HCT116 (cell line): ENCODE measurements at regions not wholly inside any gene's neighbourhood (a gene's known extent, or its start where the extent isn't known, plus 50 kb on each side); places are given as distances from the start of the nearest gene placed in this dataset.

ENCODE experiments used
- ATAC-seq: fragments of 200-7000 bp; cut with Tn5 transposase; 2 replicates; pipeline ENCODE4 v1.9.1; 2020; ENCODE audit warnings: mild to moderate bottlenecking, moderate library complexity
- BruUV-seq: library from RNA; stranded (reverse); fragments of 400-500 nt; replicated peaks from 2 replicates; lab custom pipeline; 2021; lab: Mats Ljungman, UMichigan
- CTCF ChIA-PET: fragments of 300-600 bp; sonication (Branson Sonifier 250); formaldehyde crosslinking; loops from one replicate; lab custom pipeline; 2021; ENCODE audit warnings: antibody characterized with exemption; lab: Charles Lee
- POLR2A ChIA-PET: fragments of 300-600, 350-600 bp; sonication (Branson Sonifier 250); formaldehyde crosslinking; loops from one replicate; lab custom pipeline; 2021; ENCODE audit warnings: antibody characterized with exemption; lab: Charles Lee
- RAD21 ChIA-PET, 2 experiments: fragments of 300-600 bp; sonication (Branson Sonifier 250); formaldehyde crosslinking; loops; one replicate each; lab custom pipeline; 2023; ENCODE audit warnings: low total read pairs in 2 of 2; ENCODE audit not compliant: uncharacterized antibody in 2 of 2, unreplicated experiment in 2 of 2, low non-redundant PET in 1 of 2; lab: Charles Lee
- DNase-seq: peaks from one replicate; pipeline ENCODE4 v3.0.0-alpha.2; 2010; ENCODE audit warnings: low read depth, low spot score
- H2AFZ ChIP-seq: fragments of 200-600 bp; shearing (Covaris generic), sonication (generic); 2 replicates; pipeline ENCODE4 v1.6.1; 2017; ENCODE audit warnings: low read depth, mixed run types, mixed read lengths, antibody characterized with exemption, low read length; ENCODE audit not compliant: poor library complexity, severe bottlenecking
- H3K27ac ChIP-seq: 2 replicates; pipeline ENCODE4 v1.5.1; 2012; ENCODE audit warnings: low read depth, low read length
- H3K27me3 ChIP-seq: fragments of 200-600 bp; sonication (generic); 2 replicates; pipeline ENCODE4 v1.6.1; 2016; ENCODE audit warnings: mixed run types, low read length, mixed read lengths; ENCODE audit not compliant: insufficient read depth
- H3K36me3 ChIP-seq, 2 experiments: fragments of 200-500 bp in 1 of 2; fragments of 200-600 bp in 1 of 2; sonication (Bioruptor generic) in 1 of 2; sonication (generic) in 1 of 2; 2 replicates each; pipeline versions ENCODE4 v1.5.1 to v1.6.1; 2014 to 2016; ENCODE audit warnings: low read length in 2 of 2, inconsistent platforms in 1 of 2, mixed read lengths in 1 of 2, mixed run types in 1 of 2; ENCODE audit not compliant: insufficient read depth in 2 of 2, control insufficient read depth in 1 of 2
- H3K4me1 ChIP-seq, 2 experiments: fragments of 200-600 bp in 1 of 2; sonication (generic) in 1 of 2; 2 replicates each; pipeline versions ENCODE4 v1.5.1 to v1.6.1; 2012 to 2017; ENCODE audit warnings: low read length in 2 of 2, inconsistent platforms in 1 of 2, mild to moderate bottlenecking in 1 of 2, mixed read lengths in 1 of 2, mixed run types in 1 of 2, moderate library complexity in 1 of 2; ENCODE audit not compliant: insufficient read depth in 2 of 2, control insufficient read depth in 1 of 2
- H3K4me2 ChIP-seq: fragments of 200-600 bp; sonication (generic); 2 replicates; pipeline ENCODE4 v1.6.1; 2017; ENCODE audit warnings: mixed run types, low read length, mixed read lengths
- H3K4me3 ChIP-seq, 2 experiments: fragments of 200-600 bp in 1 of 2; sonication (generic) in 1 of 2; replicated peaks in 1 of 2; 2 replicates each; pipeline ENCODE4 v1.5.1; 2011 to 2016; ENCODE audit warnings: low read length in 2 of 2, control low read depth in 1 of 2, low read depth in 1 of 2, mild to moderate bottlenecking in 1 of 2, mixed read lengths in 1 of 2, mixed run types in 1 of 2
- H3K79me2 ChIP-seq: fragments of 200-600 bp; sonication (generic); 2 replicates; pipeline ENCODE4 v1.6.1; 2017; ENCODE audit warnings: mild to moderate bottlenecking, mixed run types, low read length, moderate library complexity, mixed read lengths; ENCODE audit not compliant: insufficient read depth
- H3K9ac ChIP-seq: fragments of 200-600 bp; sonication (generic); 2 replicates; pipeline ENCODE4 v1.6.1; 2016; ENCODE audit warnings: low read length, mixed read lengths
- H3K9me2 ChIP-seq: fragments of 200-600 bp; sonication (generic), shearing (Covaris generic); 2 replicates; pipeline ENCODE4 v1.6.1; 2017; ENCODE audit warnings: mixed run types, mild to moderate bottlenecking, moderate library complexity; ENCODE audit not compliant: insufficient read depth
- H3K9me3 ChIP-seq, 2 experiments: fragments of 200-500 bp in 1 of 2; fragments of 200-600 bp in 1 of 2; sonication (Bioruptor generic) in 1 of 2; sonication (generic) in 1 of 2; 2 replicates each; pipeline ENCODE4 v1.6.1; 2014 to 2017; ENCODE audit warnings: low read length in 2 of 2, mixed read lengths in 2 of 2, inconsistent platforms in 1 of 2, low read depth in 1 of 2, mild to moderate bottlenecking in 1 of 2, mixed run types in 1 of 2, moderate library complexity in 1 of 2; ENCODE audit not compliant: control insufficient read depth in 1 of 2, insufficient read depth in 1 of 2
- H4K20me1 ChIP-seq: fragments of 200-600 bp; sonication (generic), shearing (Covaris generic); 2 replicates; pipeline ENCODE4 v1.6.1; 2017; ENCODE audit warnings: mixed run types, mild to moderate bottlenecking, moderate library complexity; ENCODE audit not compliant: insufficient read depth
- CBX3 ChIP-seq: IDR thresholded peaks from 2 replicates; pipeline ENCODE4 v1.6.1; 2012; ENCODE audit warnings: low read depth
- CEBPB ChIP-seq: IDR thresholded peaks from 2 replicates; pipeline ENCODE4 v1.6.1; 2012; ENCODE audit warnings: low read depth
- EGR1 ChIP-seq: IDR thresholded peaks from 2 replicates; pipeline ENCODE4 v1.6.1; 2012; ENCODE audit warnings: low read depth
- ELF1 ChIP-seq: IDR thresholded peaks from 2 replicates; pipeline ENCODE4 v1.6.1; 2012; ENCODE audit warnings: low read depth, borderline replicate concordance
- EZH2 ChIP-seq: fragments of 200-600 bp; sonication (generic); IDR thresholded peaks from 2 replicates; pipeline ENCODE4 v1.6.1; 2017; ENCODE audit warnings: antibody characterized with exemption, mixed run types
- EZH2phosphoT487 ChIP-seq: fragments of 200-600 bp; IDR thresholded peaks from 2 replicates; pipeline ENCODE4 v1.6.1; 2018; ENCODE audit warnings: antibody characterized with exemption, borderline replicate concordance
- JUND ChIP-seq: IDR thresholded peaks from 2 replicates; pipeline ENCODE4 v1.6.1; 2012
- POLR2A ChIP-seq: IDR thresholded peaks from 2 replicates; pipeline ENCODE4 v1.7.0; 2011; ENCODE audit warnings: borderline replicate concordance; ENCODE audit not compliant: insufficient read depth, insufficient read length; ENCODE audit errors: extremely low read depth
- POLR2AphosphoS5 ChIP-seq: IDR thresholded peaks from 2 replicates; pipeline ENCODE4 v1.6.1; 2011; ENCODE audit warnings: mild to moderate bottlenecking, low read depth, low read length, moderate library complexity
- RAD21 ChIP-seq: IDR thresholded peaks from 2 replicates; pipeline ENCODE4 v1.6.1; 2012; ENCODE audit warnings: low read depth, mild to moderate bottlenecking
- SIN3A ChIP-seq: IDR thresholded peaks from 2 replicates; pipeline ENCODE4 v1.6.1; 2012; ENCODE audit warnings: low read depth
- TCF7L2 ChIP-seq: IDR thresholded peaks from 2 replicates; pipeline ENCODE4 v1.7.0; 2011; ENCODE audit warnings: borderline replicate concordance, inconsistent platforms; ENCODE audit not compliant: insufficient read depth, insufficient read length; ENCODE audit errors: extremely low read depth
- YY1 ChIP-seq: IDR thresholded peaks from 2 replicates; pipeline ENCODE4 v1.6.1; 2011; ENCODE audit warnings: low read length, low read depth, moderate library complexity, mild to moderate bottlenecking; ENCODE audit not compliant: insufficient replicate concordance; ENCODE audit errors: extremely low read depth
- ZBTB33 ChIP-seq: IDR thresholded peaks from 2 replicates; pipeline ENCODE4 v1.6.1; 2011; ENCODE audit warnings: mild to moderate bottlenecking, low read length, moderate library complexity; ENCODE audit not compliant: insufficient replicate concordance; ENCODE audit errors: extremely low read depth
- ZFX ChIP-seq: fragments of 450-650 bp; IDR thresholded peaks from 2 replicates; pipeline ENCODE4 v1.6.1; 2017
- ZNF274 ChIP-seq: fragments of 200-500 bp; sonication (Bioruptor generic); IDR thresholded peaks from 2 replicates; pipeline ENCODE4 v1.6.1; 2014; ENCODE audit warnings: mild to moderate bottlenecking, low read depth, low read length, inconsistent platforms
- intact Hi-C: fragments of 100-400 bp; cut with micrococcal nuclease; formaldehyde crosslinking; loops from 2 replicates; pipeline ENCODE4 v1.10.0; 2022
- TF ChIP-seq, protein P1 (sequence below): IDR thresholded peaks from 2 replicates; pipeline ENCODE4 v1.6.1; 2012

GRCh38 chr2:53111406-53111805 lies 656.2 kb upstream of the CHAC2 start:
- no peak for ATAC-seq
- Histone ChIP-seq H3K9ac (no peak overlapping the region), H3K79me2 (no peaks in the 10 kb centered on the region), H2AFZ (no peak overlapping the region), H3K9me2 (no peaks in the 10 kb centered on the region), H3K27me3 (no peaks in the 10 kb centered on the region), H3K36me3 (no peaks in the 10 kb centered on the region), H3K4me2 (no peak overlapping the region), H3K27ac (no peak overlapping the region), H3K4me3 (no peak overlapping the region), H3K9me3 (no peaks in the 10 kb centered on the region), H4K20me1 (no peaks in the 10 kb centered on the region), H3K4me1 (no peaks in the 10 kb centered on the region)
- TF ChIP-seq, protein P1, sequence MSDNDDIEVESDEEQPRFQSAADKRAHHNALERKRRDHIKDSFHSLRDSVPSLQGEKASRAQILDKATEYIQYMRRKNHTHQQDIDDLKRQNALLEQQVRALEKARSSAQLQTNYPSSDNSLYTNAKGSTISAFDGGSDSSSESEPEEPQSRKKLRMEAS, result no peak
- TF ChIP-seq RAD21, result no peak
- no peak for TF ChIP-seq EZH2phosphoT487
- TF ChIP-seq POLR2AphosphoS5, result no peak
- TF ChIP-seq ZBTB33, result no peak
- no peak for TF ChIP-seq SIN3A
- no peak for TF ChIP-seq TCF7L2
- ChIA-PET CTCF (no interaction called here), POLR2A (no interaction called here), RAD21 (no interaction called here)
- no peak for DNase-seq
- no TSS peak for BruUV-seq
- intact Hi-C loops, result no loop called here

- no TSS peak for BruUV-seq
- H3K4me2 ChIP-seq, result no peak overlapping the region
- CTCF ChIA-PET, result no interaction called here
- H3K4me1 ChIP-seq, result no peaks in the 10 kb centered on the region
- intact Hi-C loops, result no loop called here
- H3K9me2 ChIP-seq, result no peaks in the 10 kb centered on the region
- POLR2A ChIA-PET, result no interaction called here
- no peaks in the 10 kb centered on the region for H3K36me3 ChIP-seq
- DNase-seq, result no peak
- no peak overlapping the region for H3K4me3 ChIP-seq
- H3K27me3 ChIP-seq, result no peaks in the 10 kb centered on the region
- TF ChIP-seq EZH2phosphoT487 (no peak), ZFX (no peak), EZH2 (no peak), RAD21 (no peak), SIN3A (no peak), ELF1 (no peak), ZBTB33 (no peak), YY1 (no peak), JUND (no peak), POLR2A (no peak), EGR1 (no peak), POLR2AphosphoS5 (no peak), CBX3 (no peak), CEBPB (no peak), ZNF274 (no peak)
- TF ChIP-seq, protein P1, result no peak
- H3K9me3 ChIP-seq, result no peaks in the 10 kb centered on the region
- H3K27ac ChIP-seq, result no peak overlapping the region
- ATAC-seq, result no peak
- H3K79me2 ChIP-seq, result no peaks in the 10 kb centered on the region
- H4K20me1 ChIP-seq, result no peaks in the 10 kb centered on the region
- RAD21 ChIA-PET, result no interaction called here
- no peak overlapping the region for H3K9ac ChIP-seq
- H2AFZ ChIP-seq, result no peak overlapping the region
Measured at GRCh38 chr2:53111004-53111403, 656.6 kb upstream of the CHAC2 start.
